ENCODE measurements at regions not wholly inside any gene's neighbourhood (a gene's known extent, or its start where the extent isn't known, plus 50 kb on each side); places are given as distances from the start of the nearest gene placed in this dataset.

DNA sequence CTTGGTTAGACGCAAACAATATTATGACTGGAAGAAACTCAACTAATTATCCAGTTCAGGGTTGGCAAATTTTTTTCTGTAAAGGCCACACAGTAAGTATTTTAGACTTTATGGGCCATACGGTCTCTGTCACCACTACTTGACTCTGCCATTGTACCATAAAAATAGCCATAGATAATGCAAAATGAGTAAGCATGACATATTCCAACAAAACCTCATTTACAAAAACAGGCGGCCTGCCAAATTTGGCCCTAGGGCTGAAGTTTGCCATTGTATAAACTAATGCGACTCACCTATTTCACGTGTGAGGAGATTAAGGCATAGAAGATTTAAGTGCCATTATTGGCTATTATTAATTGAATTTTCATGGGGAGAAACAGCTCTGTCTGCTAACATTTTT, 116.8 kb upstream of the CNTN6 start:
- TF ChIP-seq ZNF232 (CRISPR knock-in tag; IDR thresholded peaks at IDR 0.05) (no peak), CREB1 (CRISPR knock-in tag; IDR thresholded peaks at IDR 0.05) (no peak), CBFB (CRISPR knock-in tag; IDR thresholded peaks at IDR 0.05; ENCODE audit: low read depth) (no peak), NR2C2 (CRISPR knock-in tag; IDR thresholded peaks at IDR 0.05) (no peak), ATF2 (CRISPR knock-in tag; IDR thresholded peaks at IDR 0.05; ENCODE audit: borderline replicate concordance, low read depth) (no peak), TP53 (CRISPR knock-in tag; IDR thresholded peaks at IDR 0.05) (no peak), ETV6 (CRISPR knock-in tag; IDR thresholded peaks at IDR 0.05) (no peak), PRDM15 (CRISPR knock-in tag; IDR thresholded peaks at IDR 0.05) (no peak)
- TF ChIP-seq, protein P1, sequence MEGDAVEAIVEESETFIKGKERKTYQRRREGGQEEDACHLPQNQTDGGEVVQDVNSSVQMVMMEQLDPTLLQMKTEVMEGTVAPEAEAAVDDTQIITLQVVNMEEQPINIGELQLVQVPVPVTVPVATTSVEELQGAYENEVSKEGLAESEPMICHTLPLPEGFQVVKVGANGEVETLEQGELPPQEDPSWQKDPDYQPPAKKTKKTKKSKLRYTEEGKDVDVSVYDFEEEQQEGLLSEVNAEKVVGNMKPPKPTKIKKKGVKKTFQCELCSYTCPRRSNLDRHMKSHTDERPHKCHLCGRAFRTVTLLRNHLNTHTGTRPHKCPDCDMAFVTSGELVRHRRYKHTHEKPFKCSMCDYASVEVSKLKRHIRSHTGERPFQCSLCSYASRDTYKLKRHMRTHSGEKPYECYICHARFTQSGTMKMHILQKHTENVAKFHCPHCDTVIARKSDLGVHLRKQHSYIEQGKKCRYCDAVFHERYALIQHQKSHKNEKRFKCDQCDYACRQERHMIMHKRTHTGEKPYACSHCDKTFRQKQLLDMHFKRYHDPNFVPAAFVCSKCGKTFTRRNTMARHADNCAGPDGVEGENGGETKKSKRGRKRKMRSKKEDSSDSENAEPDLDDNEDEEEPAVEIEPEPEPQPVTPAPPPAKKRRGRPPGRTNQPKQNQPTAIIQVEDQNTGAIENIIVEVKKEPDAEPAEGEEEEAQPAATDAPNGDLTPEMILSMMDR (IDR thresholded peaks at IDR 0.05) = no peak
- TF ChIP-seq, protein P2, sequence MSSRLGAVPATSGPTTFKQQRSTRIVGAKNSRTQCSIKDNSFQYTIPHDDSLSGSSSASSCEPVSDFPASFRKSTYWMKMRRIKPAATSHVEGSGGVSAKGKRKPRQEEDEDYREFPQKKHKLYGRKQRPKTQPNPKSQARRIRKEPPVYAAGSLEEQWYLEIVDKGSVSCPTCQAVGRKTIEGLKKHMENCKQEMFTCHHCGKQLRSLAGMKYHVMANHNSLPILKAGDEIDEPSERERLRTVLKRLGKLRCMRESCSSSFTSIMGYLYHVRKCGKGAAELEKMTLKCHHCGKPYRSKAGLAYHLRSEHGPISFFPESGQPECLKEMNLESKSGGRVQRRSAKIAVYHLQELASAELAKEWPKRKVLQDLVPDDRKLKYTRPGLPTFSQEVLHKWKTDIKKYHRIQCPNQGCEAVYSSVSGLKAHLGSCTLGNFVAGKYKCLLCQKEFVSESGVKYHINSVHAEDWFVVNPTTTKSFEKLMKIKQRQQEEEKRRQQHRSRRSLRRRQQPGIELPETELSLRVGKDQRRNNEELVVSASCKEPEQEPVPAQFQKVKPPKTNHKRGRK (CRISPR knock-in tag; IDR thresholded peaks at IDR 0.05; ENCODE audit: borderline replicate concordance) = no peak
- TF ChIP-seq, protein P3, sequence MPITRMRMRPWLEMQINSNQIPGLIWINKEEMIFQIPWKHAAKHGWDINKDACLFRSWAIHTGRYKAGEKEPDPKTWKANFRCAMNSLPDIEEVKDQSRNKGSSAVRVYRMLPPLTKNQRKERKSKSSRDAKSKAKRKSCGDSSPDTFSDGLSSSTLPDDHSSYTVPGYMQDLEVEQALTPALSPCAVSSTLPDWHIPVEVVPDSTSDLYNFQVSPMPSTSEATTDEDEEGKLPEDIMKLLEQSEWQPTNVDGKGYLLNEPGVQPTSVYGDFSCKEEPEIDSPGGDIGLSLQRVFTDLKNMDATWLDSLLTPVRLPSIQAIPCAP (CRISPR knock-in tag; IDR thresholded peaks at IDR 0.05) = no peak
- TF ChIP-seq, protein P4, sequence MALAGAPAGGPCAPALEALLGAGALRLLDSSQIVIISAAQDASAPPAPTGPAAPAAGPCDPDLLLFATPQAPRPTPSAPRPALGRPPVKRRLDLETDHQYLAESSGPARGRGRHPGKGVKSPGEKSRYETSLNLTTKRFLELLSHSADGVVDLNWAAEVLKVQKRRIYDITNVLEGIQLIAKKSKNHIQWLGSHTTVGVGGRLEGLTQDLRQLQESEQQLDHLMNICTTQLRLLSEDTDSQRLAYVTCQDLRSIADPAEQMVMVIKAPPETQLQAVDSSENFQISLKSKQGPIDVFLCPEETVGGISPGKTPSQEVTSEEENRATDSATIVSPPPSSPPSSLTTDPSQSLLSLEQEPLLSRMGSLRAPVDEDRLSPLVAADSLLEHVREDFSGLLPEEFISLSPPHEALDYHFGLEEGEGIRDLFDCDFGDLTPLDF (CRISPR knock-in tag; IDR thresholded peaks at IDR 0.05) = no peak

Measured in WTC11 (cell line).